Lower leg skin (tissue), 3 donors: ENCODE measurements at regions not wholly inside any gene's neighbourhood (a gene's known extent, or its start where the extent isn't known, plus 50 kb on each side); places are given as distances from the start of the nearest gene placed in this dataset.

Experiments used
- POLR2A ChIP-seq, 2 donors: fragments of 450-650 bp; IDR thresholded peaks; one replicate each; pipeline ENCODE4 v1.6.1; 2016 to 2017; ENCODE audit warnings: antibody characterized with exemption in 2 of 2, mild to moderate bottlenecking in 1 of 2, moderate library complexity in 1 of 2
- TF ChIP-seq, protein P1 (sequence below), 3 donors: fragments of 450-650 bp; IDR thresholded peaks; one replicate each; pipeline ENCODE4 v1.5.1; 2016; ENCODE audit warnings: antibody characterized with exemption in 3 of 3, mild to moderate bottlenecking in 3 of 3, moderate library complexity in 2 of 3

DNA sequence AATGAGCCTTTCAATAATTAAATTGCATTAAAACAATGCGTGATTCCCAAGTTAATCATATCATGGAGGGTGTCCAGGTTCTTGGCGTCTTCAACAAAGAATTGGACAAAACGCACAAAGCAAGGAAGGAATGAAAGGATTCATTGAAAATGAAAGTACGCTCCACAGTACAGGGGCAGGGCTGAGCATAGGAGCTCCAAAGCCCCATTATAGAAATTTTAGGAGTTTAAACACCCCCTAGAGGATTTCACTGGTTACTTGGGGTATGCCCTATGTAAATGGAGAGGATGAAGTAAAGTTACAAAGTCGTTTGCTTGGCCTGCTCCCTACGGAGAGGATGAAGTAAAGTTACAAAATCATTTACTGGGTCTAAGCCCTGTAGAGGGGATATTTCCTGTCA, 1910.4 kb downstream of the C4orf33 start:
- TF ChIP-seq, protein P1, sequence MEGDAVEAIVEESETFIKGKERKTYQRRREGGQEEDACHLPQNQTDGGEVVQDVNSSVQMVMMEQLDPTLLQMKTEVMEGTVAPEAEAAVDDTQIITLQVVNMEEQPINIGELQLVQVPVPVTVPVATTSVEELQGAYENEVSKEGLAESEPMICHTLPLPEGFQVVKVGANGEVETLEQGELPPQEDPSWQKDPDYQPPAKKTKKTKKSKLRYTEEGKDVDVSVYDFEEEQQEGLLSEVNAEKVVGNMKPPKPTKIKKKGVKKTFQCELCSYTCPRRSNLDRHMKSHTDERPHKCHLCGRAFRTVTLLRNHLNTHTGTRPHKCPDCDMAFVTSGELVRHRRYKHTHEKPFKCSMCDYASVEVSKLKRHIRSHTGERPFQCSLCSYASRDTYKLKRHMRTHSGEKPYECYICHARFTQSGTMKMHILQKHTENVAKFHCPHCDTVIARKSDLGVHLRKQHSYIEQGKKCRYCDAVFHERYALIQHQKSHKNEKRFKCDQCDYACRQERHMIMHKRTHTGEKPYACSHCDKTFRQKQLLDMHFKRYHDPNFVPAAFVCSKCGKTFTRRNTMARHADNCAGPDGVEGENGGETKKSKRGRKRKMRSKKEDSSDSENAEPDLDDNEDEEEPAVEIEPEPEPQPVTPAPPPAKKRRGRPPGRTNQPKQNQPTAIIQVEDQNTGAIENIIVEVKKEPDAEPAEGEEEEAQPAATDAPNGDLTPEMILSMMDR (IDR thresholded peaks at IDR 0.05) = no peak
- TF ChIP-seq POLR2A (IDR thresholded peaks at IDR 0.05) = no peak
